Peyer's patch (tissue), 4 donors: ENCODE measurements at regions not wholly inside any gene's neighbourhood (a gene's known extent, or its start where the extent isn't known, plus 50 kb on each side); places are given as distances from the start of the nearest gene placed in this dataset.

ENCODE experiments used
- CTCF ChIP-seq, 6 experiments: fragments of 450-650 bp in 4 of 6; fragments of 200-600 bp in 2 of 6; sonication (generic) in 1 of 6; IDR thresholded peaks; one replicate each; pipeline ENCODE4 v1.5.1; 2017 to 2019; ENCODE audit warnings: antibody characterized with exemption in 6 of 6, mild to moderate bottlenecking in 3 of 6, moderate library complexity in 1 of 6
- POLR2A ChIP-seq, 2 donors: fragments of 450-650 bp; IDR thresholded peaks; one replicate each; pipeline ENCODE4 v1.5.1; 2017; ENCODE audit warnings: antibody characterized with exemption in 2 of 2, mild to moderate bottlenecking in 2 of 2, moderate library complexity in 2 of 2

- no peak for TF ChIP-seq POLR2A (IDR thresholded peaks at IDR 0.05)
- no peak for TF ChIP-seq CTCF (IDR thresholded peaks at IDR 0.05)
These were observed 123.7 kb downstream of the MATN1 start for GRCh38 chr1:30599721-30600120.
